GM13977 (cell line): ENCODE measurements at regions not wholly inside any gene's neighbourhood (a gene's known extent, or its start where the extent isn't known, plus 50 kb on each side); places are given as distances from the start of the nearest gene placed in this dataset.

Source experiments
- DNase-seq: peaks from one replicate; pipeline ENCODE4 v3.0.0; 2012; ENCODE audit warnings: low spot score
- CTCF ChIP-seq: IDR thresholded peaks from 2 replicates; pipeline ENCODE4 v1.5.1; 2012; ENCODE audit warnings: mild to moderate bottlenecking, control low read depth; ENCODE audit not compliant: insufficient read depth; ENCODE audit errors: extremely low read depth, missing control alignments
- in situ Hi-C: fragments of 300-500 bp; cut with MboI; formaldehyde crosslinking; loops from one replicate; pipeline ENCODE4 v1.12.0; 2022; ENCODE audit warnings: low sequenced_read_pairs, low pct_unique_long_range_greater_than_20kb, mixed read lengths, inconsistent platforms; ENCODE audit not compliant: unreplicated experiment

- TF ChIP-seq CTCF: no peak
- in situ Hi-C loops: no loop called here
- no peak for DNase-seq
Observed at GRCh38 chr3:6228958-6229683, 631.8 kb upstream of the GRM7 start.

GRCh38 chr3:6229778-6230410 lies 631.0 kb upstream of the GRM7 start:
- DNase-seq: no peak
- no peak for TF ChIP-seq CTCF
- in situ Hi-C loops: no loop called here

GRCh38 chr3:6242104-6242503 lies 618.8 kb upstream of the GRM7 start:
- TF ChIP-seq CTCF: no peak
- in situ Hi-C loops: no loop called here
- no peak for DNase-seq

DNA sequence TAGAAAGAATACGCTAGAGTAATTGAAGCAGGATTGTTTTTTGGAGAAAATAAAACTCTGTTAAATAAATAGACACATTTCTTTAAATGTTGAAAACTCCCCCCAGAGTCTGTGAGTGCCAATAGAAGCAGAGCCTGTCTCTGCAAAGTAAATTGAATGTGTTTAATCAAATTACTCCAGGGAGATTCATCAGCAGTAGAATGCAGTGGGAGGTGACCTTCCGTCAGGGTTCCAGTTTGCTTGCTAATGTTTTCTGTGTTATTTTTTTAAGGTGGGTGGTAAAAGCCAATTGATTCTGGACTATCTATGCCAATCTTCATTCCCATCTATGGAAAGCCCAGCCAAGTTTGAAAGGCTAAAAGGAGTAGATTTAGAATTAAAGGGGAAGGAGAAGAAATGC lies 612.4 kb upstream of the GRM7 start:
- in situ Hi-C loops: no loop called here
- TF ChIP-seq CTCF: no peak
- DNase-seq: no peak

DNA sequence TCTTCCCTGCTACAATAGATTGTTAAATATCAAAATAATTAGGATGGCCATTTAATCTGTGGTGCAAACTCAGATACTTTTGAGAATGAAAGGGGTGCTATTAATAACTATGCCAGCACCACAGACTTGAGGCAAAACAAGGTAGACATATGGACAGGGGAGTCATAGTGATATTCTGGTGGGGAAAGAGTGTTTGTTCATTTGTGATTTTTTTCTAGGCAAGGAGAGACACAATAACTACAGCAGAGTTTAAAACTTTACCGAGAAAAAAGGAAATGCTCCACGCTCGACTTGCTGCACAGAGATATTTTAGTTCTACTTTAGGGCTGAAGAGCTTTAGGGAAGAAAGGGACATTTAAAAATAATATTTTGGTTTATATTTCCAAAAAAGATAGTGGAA lies 611.2 kb upstream of the GRM7 start:
- DNase-seq: no peak
- TF ChIP-seq CTCF: no peak
- in situ Hi-C loops: no loop called here

- TF ChIP-seq CTCF: no peak
- in situ Hi-C loops: no loop called here
- DNase-seq: peak; percentile 50
Observed at GRCh38 chr3:6250167-6250566, 610.7 kb upstream of the GRM7 start.
